Eye (tissue), 1 donor: ENCODE measurements at regions not wholly inside any gene's neighbourhood (a gene's known extent, or its start where the extent isn't known, plus 50 kb on each side); places are given as distances from the start of the nearest gene placed in this dataset.
A peak's percentile ranks its signal among the peaks of the same experiment; 100 is the strongest.
"Not testable (repeated sequence)": the region's sequence is repeated elsewhere in the genome, so short reads cannot be mapped to it uniquely, and the experiment has no call there.

Experiments
- DNase-seq: peaks from one replicate; pipeline ENCODE4 v3.0.0-alpha.2; 2015

- DNase-seq, result no peak
Observed at GRCh38 chr3:191873736-191874135, 412.8 kb downstream of the PYDC2 start.

GRCh38 chr3:191882289-191882688 is 421.3 kb downstream of the PYDC2 start:
- DNase-seq, result no peak

- DNase-seq, result no peak
Observed at GRCh38 chr3:191884132-191884531, 423.2 kb downstream of the PYDC2 start.

- DNase-seq, result no peak
Observed at GRCh38 chr3:191889106-191889505, 428.1 kb downstream of the PYDC2 start.

- no peak for DNase-seq
Observed at GRCh38 chr3:191889756-191890155, 428.8 kb downstream of the PYDC2 start.

GRCh38 chr3:191894406-191894805 is 433.4 kb downstream of the PYDC2 start:
- no peak for DNase-seq

- DNase-seq, result no peak
Observed at GRCh38 chr3:191901741-191902140, 440.8 kb downstream of the PYDC2 start.

- no peak for DNase-seq
Observed at GRCh38 chr3:191912616-191913204, 451.7 kb downstream of the PYDC2 start.

- peak; percentile 59 for DNase-seq
Observed at GRCh38 chr3:191915712-191916111, 454.7 kb downstream of the PYDC2 start.

- DNase-seq, result peak; percentile 30
Observed at GRCh38 chr3:191919491-191920026, 458.6 kb downstream of the PYDC2 start.

GRCh38 chr3:191922570-191922969 is 461.6 kb downstream of the PYDC2 start:
- DNase-seq, result no peak

GRCh38 chr3:191927183-191927817 is 466.3 kb downstream of the PYDC2 start:
- DNase-seq, result not testable (repeated sequence)

- not testable (repeated sequence) for DNase-seq
Observed at GRCh38 chr3:191927998-191928397, 467.0 kb downstream of the PYDC2 start.

GRCh38 chr3:191944835-191945234 is 483.9 kb downstream of the PYDC2 start:
- no peak for DNase-seq

GRCh38 chr3:191952186-191952585 is 491.2 kb downstream of the PYDC2 start:
- no peak for DNase-seq

GRCh38 chr3:191952609-191953008 is 491.6 kb downstream of the PYDC2 start:
- no peak for DNase-seq

GRCh38 chr3:191958980-191959671 is 498.2 kb downstream of the PYDC2 start:
- DNase-seq, result no peak

- peak; percentile 31 for DNase-seq
Observed at GRCh38 chr3:191959876-191960413, 499.0 kb downstream of the PYDC2 start.

GRCh38 chr3:191961022-191961421 is 500.1 kb downstream of the PYDC2 start:
- peak; percentile 5 for DNase-seq

- DNase-seq, result no peak
Observed at GRCh38 chr3:191961529-191961928, 500.6 kb downstream of the PYDC2 start.

- DNase-seq, result no peak
Observed at GRCh38 chr3:191962324-191962723, 501.4 kb downstream of the PYDC2 start.

- no peak for DNase-seq
Observed at GRCh38 chr3:191963182-191963581, 502.2 kb downstream of the PYDC2 start.

- DNase-seq, result no peak
Observed at GRCh38 chr3:191966556-191966955, 505.6 kb downstream of the PYDC2 start.

GRCh38 chr3:191968299-191968698 is 507.3 kb downstream of the PYDC2 start:
- DNase-seq, result no peak
